Cardiac muscle cell (in vitro differentiated cells and primary cell): ENCODE measurements at regions not wholly inside any gene's neighbourhood (a gene's known extent, or its start where the extent isn't known, plus 50 kb on each side); places are given as distances from the start of the nearest gene placed in this dataset.

Experiments used
- DNase-seq, 2 donors: peaks; one replicate each; pipeline versions ENCODE4 v3.0.0 to v3.0.0-alpha.2; 2010 to 2017; ENCODE audit warnings: low read depth in 1 of 2, low spot score in 1 of 2
- H3K27ac ChIP-seq: fragments of 200-600 bp; sonication (generic); 2 replicates; pipeline ENCODE4 v1.5.1; 2016
- H3K27me3 ChIP-seq: fragments of 200-600 bp; sonication (generic); 2 replicates; pipeline ENCODE4 v1.6.0; 2016; ENCODE audit warnings: control low read depth
- H3K36me3 ChIP-seq: fragments of 200-600 bp; sonication (generic); 2 replicates; pipeline ENCODE4 v1.5.1; 2016; ENCODE audit warnings: control low read depth
- H3K4me1 ChIP-seq: fragments of 200-600 bp; sonication (generic); 2 replicates; pipeline ENCODE4 v1.8.1; 2017; ENCODE audit warnings: low read depth, mild to moderate bottlenecking, mixed run types
- H3K4me3 ChIP-seq: fragments of 200-600 bp; sonication (generic); 2 replicates; pipeline ENCODE4 v1.5.1; 2016; ENCODE audit warnings: mild to moderate bottlenecking
- H3K9me3 ChIP-seq: fragments of 200-600 bp; sonication (generic); 2 replicates; pipeline ENCODE4 v1.5.1; 2017; ENCODE audit warnings: low read depth, mild to moderate bottlenecking, control low read depth
- CTCF ChIP-seq: IDR thresholded peaks from 2 replicates; pipeline ENCODE4 v1.5.1; 2012; ENCODE audit warnings: low read depth, mild to moderate bottlenecking, low read length

GRCh38 chr12:97680751-97681150 is 218.1 kb downstream of the RMST start:
- no peaks in the 10 kb centered on the region for H3K27me3 ChIP-seq
- H3K9me3 ChIP-seq: no peaks in the 10 kb centered on the region
- H3K27ac ChIP-seq: no peak overlapping the region
- peaks cover 6% of the 10 kb centered on the region for H3K4me1 ChIP-seq
- no peaks in the 10 kb centered on the region for H3K36me3 ChIP-seq
- DNase-seq: peak in 1 of 2 donors; percentile 62
- no peak overlapping the region for H3K4me3 ChIP-seq
- no peak for TF ChIP-seq CTCF

GRCh38 chr12:97681612-97682504 is 219.3 kb downstream of the RMST start:
- Histone ChIP-seq H3K27ac (no peak overlapping the region), H3K4me3 (no peak overlapping the region)

GRCh38 chr12:97685360-97685759 is 222.8 kb downstream of the RMST start:
- Histone ChIP-seq H3K27me3 (no peaks in the 10 kb centered on the region), H3K4me1 (peaks cover 3% of the 10 kb centered on the region), H3K9me3 (no peaks in the 10 kb centered on the region), H3K4me3 (no peak overlapping the region), H3K27ac (no peak overlapping the region), H3K36me3 (no peaks in the 10 kb centered on the region)
- TF ChIP-seq CTCF: no peak
- DNase-seq: no peak

More at GRCh38 chr12:97681612-97682504, 219.3 kb downstream of the RMST start:
- Histone ChIP-seq H3K27me3 (no peaks in the 10 kb centered on the region), H3K9me3 (no peaks in the 10 kb centered on the region), H3K36me3 (no peaks in the 10 kb centered on the region), H3K4me1 (peaks cover 6% of the 10 kb centered on the region)
- no peak for DNase-seq
- TF ChIP-seq CTCF: no peak

- no peak overlapping the region for H3K4me3 ChIP-seq
- no peaks in the 10 kb centered on the region for H3K27me3 ChIP-seq
- H3K4me1 ChIP-seq: no peaks in the 10 kb centered on the region
- DNase-seq: no peak
- TF ChIP-seq CTCF: no peak
- H3K36me3 ChIP-seq: no peaks in the 10 kb centered on the region
- no peak overlapping the region for H3K27ac ChIP-seq
- H3K9me3 ChIP-seq: no peaks in the 10 kb centered on the region
Observed at GRCh38 chr12:97701901-97702300, 239.3 kb downstream of the RMST start.

GRCh38 chr12:97711392-97711791 is 248.8 kb downstream of the RMST start:
- Histone ChIP-seq H3K4me3 (no peak overlapping the region), H3K9me3 (no peaks in the 10 kb centered on the region), H3K4me1 (peaks cover 5% of the 10 kb centered on the region), H3K27ac (no peak overlapping the region), H3K36me3 (no peaks in the 10 kb centered on the region), H3K27me3 (no peaks in the 10 kb centered on the region)
- no peak for DNase-seq
- TF ChIP-seq CTCF: no peak
